H1 (cell line): ENCODE measurements at regions not wholly inside any gene's neighbourhood (a gene's known extent, or its start where the extent isn't known, plus 50 kb on each side); places are given as distances from the start of the nearest gene placed in this dataset.

Source experiments
- CBX8 ChIP-seq: fragments of 300-800, 300-1000 bp; sonication (generic); IDR thresholded peaks from 2 replicates; pipeline ENCODE4 v1.7.1; 2016; ENCODE audit warnings: low read depth, low read length, borderline replicate concordance
- RNF2 ChIP-seq: fragments of 200-900, 300-1000 bp; sonication (generic); IDR thresholded peaks from 2 replicates; pipeline ENCODE4 v1.7.1; 2016; ENCODE audit warnings: borderline replicate concordance, low read depth, mild to moderate bottlenecking, antibody characterized with exemption, low read length; ENCODE audit not compliant: poor library complexity, severe bottlenecking; ENCODE audit errors: missing control alignments

- TF ChIP-seq RNF2 (no peak), CBX8 (no peak)
These were observed 308.2 kb upstream of the DCN start (continued) for GRCh38 chr12:91490667-91491311.
